Lower leg skin (tissue), 3 donors: ENCODE measurements at regions not wholly inside any gene's neighbourhood (a gene's known extent, or its start where the extent isn't known, plus 50 kb on each side); places are given as distances from the start of the nearest gene placed in this dataset.
"Not testable (repeated sequence)": the region's sequence is repeated elsewhere in the genome, so short reads cannot be mapped to it uniquely, and the experiment has no call there.

Experiments used
- CTCF ChIP-seq, 3 donors: fragments of 450-650 bp; IDR thresholded peaks; one replicate each; pipeline ENCODE4 v1.5.1; 2016; ENCODE audit warnings: antibody characterized with exemption in 3 of 3, mild to moderate bottlenecking in 3 of 3, moderate library complexity in 2 of 3
- POLR2A ChIP-seq, 2 donors: fragments of 450-650 bp; IDR thresholded peaks; one replicate each; pipeline ENCODE4 v1.6.1; 2016 to 2017; ENCODE audit warnings: antibody characterized with exemption in 2 of 2, mild to moderate bottlenecking in 1 of 2, moderate library complexity in 1 of 2

- TF ChIP-seq POLR2A, CTCF (IDR thresholded peaks at IDR 0.05): not testable (repeated sequence)
Measured at GRCh38 chr14:106373653-106374110, 847.3 kb downstream of the TMEM121 start.
